SKM-1 (cell line): ENCODE measurements at regions not wholly inside any gene's neighbourhood (a gene's known extent, or its start where the extent isn't known, plus 50 kb on each side); places are given as distances from the start of the nearest gene placed in this dataset.
"Not testable (repeated sequence)": the region's sequence is repeated elsewhere in the genome, so short reads cannot be mapped to it uniquely, and the experiment has no call there.

Experiments used
- DNase-seq: peaks from one replicate; lab custom pipeline; 2025; ENCODE audit not compliant: unreplicated experiment; lab: John Stamatoyannopoulos, UW

GRCh38 chr3:40745381-40746106 is 220.8 kb downstream of the ZNF621 start:
- no peak for DNase-seq

- no peak for DNase-seq
Measured at GRCh38 chr3:40751666-40752065, 226.9 kb downstream of the ZNF621 start.

GRCh38 chr3:40752492-40752891 is 227.7 kb downstream of the ZNF621 start:
- DNase-seq: no peak

GRCh38 chr3:40753291-40753770 is 228.6 kb downstream of the ZNF621 start:
- no peak for DNase-seq

- no peak for DNase-seq
Measured at GRCh38 chr3:40753951-40754350, 229.2 kb downstream of the ZNF621 start.

- no peak for DNase-seq
Measured at GRCh38 chr3:40754994-40755393, 230.2 kb downstream of the ZNF621 start.

- DNase-seq: no peak
Measured at GRCh38 chr3:40756500-40756899, 231.7 kb downstream of the ZNF621 start.

GRCh38 chr3:40762771-40763170 is 238.0 kb downstream of the ZNF621 start:
- not testable (repeated sequence) for DNase-seq

GRCh38 chr3:40763807-40764206 is 239.0 kb downstream of the ZNF621 start:
- no peak for DNase-seq

- DNase-seq: no peak
Measured at GRCh38 chr3:40764747-40765146, 240.0 kb downstream of the ZNF621 start.

GRCh38 chr3:40765884-40766283 is 241.1 kb downstream of the ZNF621 start:
- no peak for DNase-seq

- no peak for DNase-seq
Measured at GRCh38 chr3:40766396-40766795, 241.6 kb downstream of the ZNF621 start.

- no peak for DNase-seq
Measured at GRCh38 chr3:40768046-40768445, 243.3 kb downstream of the ZNF621 start.

GRCh38 chr3:40768536-40768935 is 243.8 kb downstream of the ZNF621 start:
- DNase-seq: no peak

GRCh38 chr3:40770061-40770460 is 245.3 kb downstream of the ZNF621 start:
- no peak for DNase-seq

- no peak for DNase-seq
Measured at GRCh38 chr3:40771112-40771511, 246.4 kb downstream of the ZNF621 start.

- no peak for DNase-seq
Measured at GRCh38 chr3:40779039-40779438, 254.3 kb downstream of the ZNF621 start.

GRCh38 chr3:40780291-40780924 is 255.6 kb downstream of the ZNF621 start:
- DNase-seq: no peak

GRCh38 chr3:40780925-40781406 is 256.2 kb downstream of the ZNF621 start:
- no peak for DNase-seq

- DNase-seq: no peak
Measured at GRCh38 chr3:40782111-40782721, 257.5 kb downstream of the ZNF621 start.

GRCh38 chr3:40790746-40791145 is 266.0 kb downstream of the ZNF621 start:
- no peak for DNase-seq

- no peak for DNase-seq
Measured at GRCh38 chr3:40793730-40794129, 269.0 kb downstream of the ZNF621 start.
